KMS-11 (cell line): ENCODE measurements at regions not wholly inside any gene's neighbourhood (a gene's known extent, or its start where the extent isn't known, plus 50 kb on each side); places are given as distances from the start of the nearest gene placed in this dataset.

ENCODE experiments used
- H2AFZ ChIP-seq: fragments of 200-600 bp; sonication (generic); 2 replicates; pipeline ENCODE4 v1.6.1; 2016; ENCODE audit warnings: antibody characterized with exemption, mixed run types, low read depth
- H3K27ac ChIP-seq: fragments of 200-600 bp; sonication (generic); 2 replicates; pipeline ENCODE4 v1.6.1; 2016; ENCODE audit warnings: mild to moderate bottlenecking, mixed run types
- H3K27me3 ChIP-seq: fragments of 200-600 bp; sonication (generic); 2 replicates; pipeline ENCODE4 v1.6.1; 2017; ENCODE audit warnings: mild to moderate bottlenecking, low read depth, mixed run types, moderate library complexity; ENCODE audit not compliant: insufficient read depth
- H3K36me3 ChIP-seq: fragments of 200-600 bp; sonication (generic); 2 replicates; pipeline ENCODE4 v1.6.1; 2017; ENCODE audit warnings: mild to moderate bottlenecking, mixed run types; ENCODE audit not compliant: insufficient read depth
- H3K4me1 ChIP-seq: fragments of 200-600 bp; sonication (generic); 2 replicates; pipeline ENCODE4 v1.6.1; 2016; ENCODE audit warnings: mild to moderate bottlenecking, low read depth, mixed run types; ENCODE audit not compliant: poor library complexity, severe bottlenecking
- H3K4me2 ChIP-seq: fragments of 200-600 bp; sonication (generic); 2 replicates; pipeline ENCODE4 v1.7.0; 2016; ENCODE audit warnings: mild to moderate bottlenecking, mixed run types
- H3K4me3 ChIP-seq: fragments of 200-600 bp; sonication (generic); IDR thresholded peaks from 2 replicates; pipeline ENCODE4 v1.6.1; 2017; ENCODE audit warnings: low read depth, low read length, mixed read lengths; ENCODE audit not compliant: insufficient read depth
- H3K79me2 ChIP-seq: fragments of 200-600 bp; sonication (generic); 2 replicates; pipeline ENCODE4 v1.6.1; 2016; ENCODE audit warnings: low read depth, mixed run types; ENCODE audit not compliant: insufficient read depth
- H3K9ac ChIP-seq: fragments of 200-600 bp; sonication (generic); 2 replicates; pipeline ENCODE4 v1.6.1; 2016; ENCODE audit warnings: mild to moderate bottlenecking, mixed run types
- H4K20me1 ChIP-seq: fragments of 200-600 bp; sonication (generic); 2 replicates; pipeline ENCODE4 v1.6.1; 2016; ENCODE audit warnings: mild to moderate bottlenecking, mixed run types; ENCODE audit not compliant: insufficient read depth
- CTCF ChIP-seq: fragments of 200-600 bp; sonication (generic); conservative IDR thresholded peaks from 2 replicates; pipeline ENCODE4 v1.6.1; 2017; ENCODE audit warnings: low read depth, mild to moderate bottlenecking, antibody characterized with exemption, low read length, moderate library complexity, mixed read lengths

GRCh38 chr4:106695501-106696262 is 327.1 kb upstream of the GIMD1 start:
- Histone ChIP-seq H2AFZ (no peak overlapping the region), H3K27ac (no peak overlapping the region), H3K4me2 (no peak overlapping the region), H4K20me1 (no peaks in the 10 kb centered on the region), H3K27me3 (no peaks in the 10 kb centered on the region), H3K79me2 (no peaks in the 10 kb centered on the region), H3K4me1 (no peaks in the 10 kb centered on the region), H3K4me3 (no peak overlapping the region), H3K36me3 (no peaks in the 10 kb centered on the region), H3K9ac (no peak overlapping the region)
- TF ChIP-seq CTCF = no peak

- no peaks in the 10 kb centered on the region for H3K27me3 ChIP-seq
- no peaks in the 10 kb centered on the region for H3K4me1 ChIP-seq
- no peaks in the 10 kb centered on the region for H4K20me1 ChIP-seq
- H3K27ac ChIP-seq = no peak overlapping the region
- H3K79me2 ChIP-seq = no peaks in the 10 kb centered on the region
- no peak overlapping the region for H3K4me2 ChIP-seq
- H3K36me3 ChIP-seq = no peaks in the 10 kb centered on the region
- no peak for TF ChIP-seq CTCF
- no peak overlapping the region for H2AFZ ChIP-seq
- H3K9ac ChIP-seq = no peak overlapping the region
- no peak overlapping the region for H3K4me3 ChIP-seq
These were observed 325.7 kb upstream of the GIMD1 start for GRCh38 chr4:106694232-106694631.

GRCh38 chr4:106691749-106692148 is 323.2 kb upstream of the GIMD1 start:
- no peak overlapping the region for H2AFZ ChIP-seq
- no peak for TF ChIP-seq CTCF
- no peaks in the 10 kb centered on the region for H3K4me1 ChIP-seq
- no peak overlapping the region for H3K4me2 ChIP-seq
- no peak overlapping the region for H3K4me3 ChIP-seq
- no peak overlapping the region for H3K27ac ChIP-seq
- no peaks in the 10 kb centered on the region for H3K36me3 ChIP-seq
- H3K27me3 ChIP-seq = no peaks in the 10 kb centered on the region
- no peaks in the 10 kb centered on the region for H4K20me1 ChIP-seq
- no peak overlapping the region for H3K9ac ChIP-seq
- H3K79me2 ChIP-seq = no peaks in the 10 kb centered on the region

GRCh38 chr4:106690487-106690886 is 321.9 kb upstream of the GIMD1 start:
- no peak overlapping the region for H3K4me3 ChIP-seq
- no peak overlapping the region for H3K9ac ChIP-seq
- no peaks in the 10 kb centered on the region for H4K20me1 ChIP-seq
- no peak overlapping the region for H3K27ac ChIP-seq
- H2AFZ ChIP-seq = no peak overlapping the region
- no peak overlapping the region for H3K4me2 ChIP-seq
- no peak for TF ChIP-seq CTCF
- no peaks in the 10 kb centered on the region for H3K27me3 ChIP-seq
- no peaks in the 10 kb centered on the region for H3K79me2 ChIP-seq
- no peaks in the 10 kb centered on the region for H3K36me3 ChIP-seq
- no peaks in the 10 kb centered on the region for H3K4me1 ChIP-seq
